HG02885 (cell line): ENCODE measurements at regions not wholly inside any gene's neighbourhood (a gene's known extent, or its start where the extent isn't known, plus 50 kb on each side); places are given as distances from the start of the nearest gene placed in this dataset.
"Not testable (repeated sequence)": the region's sequence is repeated elsewhere in the genome, so short reads cannot be mapped to it uniquely, and the experiment has no call there.

ENCODE experiments used
- ATAC-seq: cut with Tn5 transposase; IDR thresholded peaks from one replicate; pipeline ENCODE4 v1.9.1; 2021; ENCODE audit warnings: mild to moderate bottlenecking; ENCODE audit not compliant: unreplicated experiment, poor library complexity

DNA sequence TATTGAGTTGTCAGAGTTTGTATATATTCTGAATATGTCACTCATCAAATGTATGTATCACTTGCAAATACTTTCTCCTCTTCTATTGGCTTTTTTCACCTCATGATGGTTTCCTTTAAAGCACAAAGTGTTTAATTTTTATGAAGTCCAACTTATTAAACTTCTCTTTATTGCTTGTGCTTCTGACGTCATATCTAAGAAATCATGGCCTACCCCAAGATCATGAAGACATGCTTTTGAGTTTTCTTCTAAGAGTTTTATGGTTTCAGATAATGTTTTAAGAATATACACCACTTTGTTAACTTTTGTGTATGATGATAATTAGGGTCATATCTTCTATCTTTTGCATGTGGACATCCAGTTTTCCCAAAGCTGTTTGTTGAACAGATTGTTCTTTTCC, 417.2 kb upstream of the ATP10A start:
- no peak for ATAC-seq

DNA sequence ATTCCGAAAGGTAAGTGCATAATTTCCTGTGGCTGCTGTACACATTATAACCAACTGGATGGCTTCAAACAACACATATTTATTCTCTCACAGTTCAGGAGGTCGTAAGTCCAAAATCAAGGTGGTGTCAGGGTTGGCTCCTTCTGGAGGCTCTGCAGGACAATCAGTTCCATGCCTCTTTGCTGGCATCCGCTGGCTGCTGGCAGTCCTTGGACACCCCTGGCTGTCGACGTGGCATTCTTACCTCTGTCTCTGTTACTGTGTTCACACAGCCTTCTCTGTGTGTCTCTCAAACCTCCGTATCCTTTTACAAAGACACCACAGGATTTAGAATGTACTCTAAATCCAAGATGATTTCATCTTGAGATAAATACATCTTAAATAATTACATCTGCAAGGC, 398.8 kb upstream of the ATP10A start:
- no peak for ATAC-seq

DNA sequence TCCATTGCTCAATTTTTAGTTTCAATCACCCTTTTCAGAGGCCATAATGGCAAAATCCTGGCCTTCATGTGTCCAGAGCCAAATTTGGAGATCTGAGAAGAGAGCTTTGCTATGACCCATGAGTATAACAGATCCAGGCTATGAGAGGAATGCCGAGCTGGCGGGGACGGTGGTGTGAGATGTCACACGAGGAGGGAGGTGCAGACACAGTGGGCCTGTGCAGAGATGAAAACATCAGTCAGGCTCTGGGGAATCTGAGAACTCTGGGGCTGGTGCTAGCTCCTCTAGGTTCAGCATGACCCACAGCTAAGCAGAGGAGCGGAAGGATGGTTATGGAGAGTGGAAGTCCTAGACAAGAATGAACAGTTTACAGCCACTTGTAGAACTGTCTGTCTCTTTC, 398.3 kb upstream of the ATP10A start:
- no peak for ATAC-seq

DNA sequence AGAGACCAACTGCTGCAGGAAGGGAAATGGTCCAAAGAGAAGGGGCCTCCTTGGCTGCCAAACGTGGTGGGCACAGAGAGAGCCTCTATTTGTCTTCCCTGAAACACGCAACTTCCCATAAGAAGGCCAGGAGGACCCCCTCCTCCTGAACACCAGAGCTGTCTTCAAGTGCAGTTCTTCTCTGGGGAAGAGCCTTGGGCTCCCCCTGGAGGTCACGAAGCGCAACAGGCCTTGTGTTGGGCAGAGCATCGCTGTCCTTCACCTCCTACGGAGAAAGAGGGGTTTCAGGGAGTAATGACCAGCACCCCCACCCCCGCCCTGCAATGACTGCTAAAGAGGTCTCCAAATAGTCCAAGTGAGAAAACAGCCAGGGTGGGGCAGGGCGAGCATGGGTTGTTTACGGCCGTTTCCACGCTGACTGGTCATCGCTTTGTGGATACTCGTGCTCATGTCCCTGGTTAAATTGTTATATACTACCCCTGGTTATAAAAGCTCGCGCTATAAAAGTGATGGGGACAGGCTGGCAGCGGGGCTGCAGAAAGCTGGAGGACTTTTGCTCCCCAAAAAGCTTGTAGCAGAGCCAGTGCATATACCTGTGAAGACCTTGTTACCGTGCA, 397.5 kb upstream of the ATP10A start:
- ATAC-seq = no peak

DNA sequence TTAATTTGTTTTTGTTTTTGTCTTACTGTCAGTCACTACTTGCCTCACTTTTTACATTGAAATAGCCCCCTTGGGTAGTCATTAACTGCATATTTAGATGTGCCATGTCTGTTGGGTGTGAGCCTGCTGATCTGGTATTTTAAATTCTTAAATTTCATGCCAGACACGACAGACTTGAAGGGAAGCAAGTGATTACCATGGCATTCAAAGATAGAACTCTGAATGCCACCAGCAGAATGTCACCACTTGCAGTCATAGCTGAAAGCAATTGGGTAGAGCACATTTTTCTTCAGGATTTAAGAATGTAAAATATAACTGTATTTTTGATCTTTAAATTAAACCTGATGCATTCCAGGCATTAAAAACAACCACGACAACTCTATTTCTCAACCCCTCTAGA, 396.5 kb upstream of the ATP10A start:
- ATAC-seq = no peak

DNA sequence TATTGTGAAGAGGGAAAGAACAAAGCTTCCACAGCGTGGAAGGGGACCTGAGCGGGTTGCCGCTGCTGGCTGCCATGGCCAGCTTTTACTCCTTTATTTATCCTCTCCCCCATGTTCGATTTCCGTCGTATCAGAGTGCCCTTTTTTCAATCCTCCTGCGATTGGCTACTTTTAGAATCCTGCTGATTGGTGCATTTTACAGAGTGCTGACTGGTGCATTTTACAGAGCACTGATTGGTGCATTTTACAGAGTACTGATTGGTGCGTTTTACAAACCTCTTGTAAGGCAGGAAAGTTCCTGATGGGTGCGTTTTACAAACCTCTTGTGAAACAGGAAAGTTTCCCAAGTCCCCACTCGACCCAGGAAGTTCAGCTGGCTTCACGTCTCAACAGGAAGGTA, 381.7 kb upstream of the ATP10A start:
- ATAC-seq = not testable (repeated sequence)

DNA sequence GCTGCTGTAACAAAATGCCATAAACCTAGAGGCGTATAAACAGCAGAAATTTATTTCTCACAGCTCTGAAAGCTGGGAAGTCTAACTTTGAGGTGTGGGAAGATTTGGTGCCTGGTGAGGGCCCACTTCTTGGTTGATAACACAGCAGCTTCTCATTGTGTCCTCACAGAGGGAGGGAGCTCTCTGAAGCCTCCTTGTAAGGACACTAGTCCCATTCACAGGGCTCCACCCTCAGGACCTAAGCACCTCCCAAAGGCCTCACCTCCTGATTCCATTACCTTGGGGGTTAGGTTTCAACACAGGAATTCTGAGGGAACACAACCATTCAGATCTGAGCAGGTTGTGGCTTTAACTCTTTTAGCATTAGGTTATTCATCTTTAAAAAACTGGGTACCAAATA, 380.3 kb upstream of the ATP10A start:
- no peak for ATAC-seq

DNA sequence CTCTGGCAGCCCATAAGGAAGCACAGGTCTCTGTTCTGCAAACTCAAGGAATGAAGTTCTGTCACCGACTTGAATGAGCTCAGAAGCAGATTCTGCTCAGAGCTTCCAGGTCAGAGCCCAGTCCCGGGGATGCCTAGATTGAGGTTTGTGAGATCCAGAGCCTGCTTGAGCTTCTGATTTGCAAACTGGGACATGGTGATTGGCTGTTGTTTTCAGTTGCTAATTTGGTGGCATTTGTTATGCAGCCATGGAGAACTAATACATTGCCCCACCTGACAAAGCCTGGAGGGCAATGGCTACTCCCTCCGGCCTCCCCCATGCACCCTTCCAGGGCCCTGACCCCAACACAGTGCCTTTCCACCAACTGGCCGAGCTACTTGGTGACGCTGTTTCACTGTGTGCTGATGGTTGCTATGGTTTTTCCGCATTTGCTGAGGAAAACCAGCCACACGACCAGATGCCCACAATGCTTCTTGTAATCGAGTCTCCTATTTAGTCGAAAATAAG, 379.5 kb upstream of the ATP10A start:
- ATAC-seq = no peak

DNA sequence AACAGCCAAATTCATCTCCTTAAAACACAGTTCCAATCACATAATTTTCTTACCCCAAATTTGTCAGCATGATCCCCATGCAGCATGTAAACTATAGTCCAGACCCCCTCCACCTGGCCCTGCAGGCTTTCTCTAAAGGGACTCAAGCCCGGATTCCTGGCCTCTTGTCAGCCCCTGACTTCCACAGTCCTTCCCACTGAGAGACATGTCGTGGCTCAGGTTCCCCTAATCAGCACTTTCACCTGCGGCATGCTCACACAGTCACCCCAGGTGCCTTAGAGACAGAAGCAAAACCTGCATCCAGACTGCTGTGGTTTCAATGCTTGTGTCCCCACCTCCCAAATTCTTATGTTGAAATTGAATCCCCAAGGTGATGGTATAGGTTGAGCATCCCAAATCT, 372.7 kb upstream of the ATP10A start:
- ATAC-seq = no peak

DNA sequence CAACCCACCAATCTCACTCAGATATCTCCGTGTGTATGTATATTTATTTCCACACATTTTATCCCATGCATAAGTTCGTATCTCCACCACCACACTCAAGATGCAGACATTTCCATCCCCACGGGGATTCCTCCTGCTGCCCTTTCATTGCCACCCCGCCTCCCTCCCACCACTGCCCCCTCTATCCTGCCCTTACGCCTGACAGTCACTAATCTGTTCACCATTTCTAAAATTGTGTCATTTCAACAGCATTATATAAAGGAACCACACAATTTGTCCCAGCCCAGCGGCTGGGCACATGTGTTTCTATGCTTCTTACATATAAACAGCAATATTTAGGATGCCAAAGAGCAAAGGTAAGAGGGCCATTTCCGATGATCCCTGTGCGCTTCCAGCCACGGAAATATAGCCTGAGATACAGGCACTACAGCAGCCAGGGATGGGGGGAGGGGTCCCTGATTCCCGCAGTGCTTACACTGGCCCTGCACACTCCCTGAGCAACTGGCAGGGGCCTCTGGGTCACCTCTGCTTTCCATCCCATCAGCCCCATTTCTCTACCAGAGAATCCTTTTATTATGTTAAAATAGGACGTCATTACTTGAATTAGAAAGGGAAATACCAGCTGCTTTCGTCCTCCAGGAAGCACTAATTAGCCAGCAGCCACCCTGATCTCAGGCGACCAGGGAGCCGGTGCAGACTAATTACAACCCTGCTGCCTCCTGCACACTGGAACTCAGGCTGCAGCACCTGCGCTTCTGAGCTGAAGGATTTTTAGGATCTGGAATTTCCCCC, 372.0 kb upstream of the ATP10A start:
- no peak for ATAC-seq

DNA sequence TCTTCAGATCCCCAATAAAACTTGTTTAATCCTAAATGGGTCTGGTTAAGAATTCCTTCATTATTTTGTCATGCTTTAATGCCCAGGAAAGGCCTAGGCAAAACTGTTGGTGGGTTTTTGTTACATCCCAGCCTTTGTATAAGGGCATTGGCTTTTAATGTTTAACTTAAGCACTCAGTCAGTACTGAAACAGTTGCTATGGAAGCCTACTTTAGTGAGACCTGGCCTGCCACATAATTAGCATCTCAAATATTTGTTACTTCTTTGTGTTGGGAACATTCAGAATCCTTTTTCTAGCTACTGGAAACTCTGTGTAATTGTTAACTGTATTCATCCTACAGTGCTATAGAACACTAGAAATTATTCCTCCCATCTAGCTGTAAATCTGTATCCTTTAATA, 369.6 kb upstream of the ATP10A start:
- ATAC-seq = no peak

DNA sequence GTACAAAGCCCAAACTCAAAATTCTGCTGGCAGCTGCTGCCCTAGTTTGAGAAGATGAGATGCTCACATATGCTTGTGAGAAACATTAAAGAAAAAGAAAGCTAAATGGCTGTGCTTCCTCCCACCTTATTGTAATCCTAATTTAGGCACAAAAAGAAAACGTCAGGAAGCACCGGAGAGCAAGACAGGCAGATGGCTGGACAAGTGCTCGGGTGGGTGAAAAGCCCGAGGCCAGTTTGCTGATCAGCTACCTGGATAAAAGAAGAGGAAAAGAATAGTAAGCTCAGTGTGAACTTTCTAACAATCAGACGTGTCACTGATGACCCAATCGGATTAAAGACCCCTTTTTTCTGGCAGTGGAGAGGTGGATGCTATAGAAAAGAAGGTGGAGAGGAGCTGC, 368.0 kb upstream of the ATP10A start:
- ATAC-seq = no peak

DNA sequence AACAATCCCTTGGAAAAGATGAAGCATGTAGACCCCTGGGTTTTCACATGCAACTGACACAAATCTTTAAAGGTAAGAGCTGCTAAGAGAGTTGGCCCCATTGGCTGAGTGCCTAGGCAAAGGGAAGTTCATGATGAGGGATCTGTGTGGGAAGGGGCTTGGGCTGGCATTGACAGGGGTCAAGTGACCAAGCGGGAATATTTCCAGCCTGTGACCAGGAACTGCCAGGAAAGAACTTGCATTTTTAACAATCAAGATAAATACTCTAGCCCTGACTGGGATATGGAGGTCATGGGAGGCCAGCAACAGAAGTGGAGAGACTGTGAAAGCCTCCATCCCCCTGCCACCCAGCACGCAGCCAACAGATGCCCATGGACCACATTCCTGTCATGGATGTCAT, 361.1 kb upstream of the ATP10A start:
- no peak for ATAC-seq

DNA sequence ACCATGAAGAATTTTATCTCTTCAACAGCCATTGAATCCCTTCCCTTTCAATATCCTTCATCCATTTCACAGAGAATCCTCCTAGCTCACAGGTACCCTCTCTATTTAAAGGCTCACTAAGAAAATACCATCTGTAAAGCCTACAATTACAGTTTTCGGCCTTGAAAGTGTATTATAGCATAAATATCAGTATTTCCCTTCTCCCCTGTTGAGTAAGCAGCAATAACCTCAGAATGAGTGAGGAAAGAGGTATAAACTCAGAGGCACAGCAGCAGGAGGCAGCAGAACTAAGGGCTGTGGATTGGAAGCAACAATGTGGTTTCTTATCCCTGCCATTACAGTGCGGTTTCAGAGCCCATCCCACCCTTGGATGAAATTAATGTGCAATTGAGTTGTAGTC, 360.6 kb upstream of the ATP10A start:
- no peak for ATAC-seq

DNA sequence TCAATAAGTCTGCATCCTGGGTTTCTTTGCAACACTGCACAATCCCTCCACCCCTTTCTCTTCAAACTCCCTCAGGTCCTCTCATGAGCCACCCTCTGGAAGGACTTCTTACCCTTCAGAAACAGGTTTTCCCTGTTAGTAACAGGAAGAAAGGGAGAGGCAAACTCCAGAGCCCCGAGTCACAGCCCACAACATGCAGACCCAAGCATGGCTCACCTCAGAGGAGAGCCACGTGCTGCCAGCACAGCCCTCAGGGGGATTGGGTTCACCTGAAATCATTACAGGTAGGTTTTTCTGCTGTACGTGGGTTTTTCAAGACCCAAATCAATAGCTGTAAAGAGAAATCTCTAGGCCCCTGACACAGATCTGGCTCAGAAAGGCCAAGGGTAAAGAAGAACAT, 359.7 kb upstream of the ATP10A start:
- ATAC-seq = no peak

DNA sequence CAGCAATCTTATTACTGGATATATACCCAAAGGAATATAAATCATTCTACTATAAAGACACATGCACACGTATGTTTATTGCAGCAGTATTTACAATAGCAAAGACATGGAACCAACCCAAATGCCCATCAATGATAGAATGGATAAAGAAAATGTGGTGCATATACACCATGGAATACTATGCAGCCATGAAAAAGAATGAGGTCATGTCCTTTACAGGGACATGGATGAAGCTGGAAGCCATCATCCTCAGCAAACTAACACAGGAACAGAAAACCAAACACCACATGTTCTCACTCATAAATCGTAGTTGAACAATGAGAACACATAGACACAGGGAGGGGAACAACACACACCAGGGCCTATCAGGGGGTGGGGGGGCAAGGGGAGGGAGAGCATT, 353.9 kb upstream of the ATP10A start:
- ATAC-seq = not testable (repeated sequence)

DNA sequence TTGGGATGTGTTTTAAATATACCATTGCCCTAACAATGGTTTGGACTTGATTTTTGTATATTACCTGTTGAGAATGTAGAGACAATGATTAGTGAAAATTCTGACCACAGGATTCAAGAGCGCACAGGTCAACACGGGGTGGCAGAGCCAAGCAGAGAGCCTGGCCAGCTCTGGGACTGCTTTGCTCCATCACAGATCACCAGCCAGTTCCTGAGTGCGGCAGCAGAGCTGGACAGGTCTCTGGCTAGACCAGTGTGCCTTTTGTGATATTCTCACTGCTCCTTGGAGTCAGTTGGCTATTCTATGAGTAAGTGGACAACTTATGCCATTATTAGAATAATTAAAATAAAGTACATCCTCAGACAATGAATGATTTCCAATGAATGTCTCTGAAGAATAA, 351.2 kb upstream of the ATP10A start:
- ATAC-seq = no peak

DNA sequence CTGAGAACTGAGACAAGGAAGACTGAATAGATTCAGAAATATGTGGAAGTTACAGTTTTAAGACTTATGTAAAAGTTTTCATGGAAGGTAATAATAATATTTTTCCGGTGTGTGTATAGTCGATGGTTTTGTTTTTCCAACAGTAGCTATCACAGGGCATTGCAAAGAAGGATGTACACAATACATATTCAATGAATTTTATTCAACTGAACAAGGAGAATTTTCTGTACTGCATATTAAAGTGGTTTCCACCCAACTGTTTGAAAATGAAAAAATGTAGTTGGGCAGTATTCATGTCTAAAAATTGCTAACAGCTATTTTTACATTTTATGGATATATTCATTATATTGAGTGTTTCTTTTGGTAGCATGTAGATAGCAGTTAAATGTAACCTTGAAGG, 350.3 kb upstream of the ATP10A start:
- no peak for ATAC-seq

DNA sequence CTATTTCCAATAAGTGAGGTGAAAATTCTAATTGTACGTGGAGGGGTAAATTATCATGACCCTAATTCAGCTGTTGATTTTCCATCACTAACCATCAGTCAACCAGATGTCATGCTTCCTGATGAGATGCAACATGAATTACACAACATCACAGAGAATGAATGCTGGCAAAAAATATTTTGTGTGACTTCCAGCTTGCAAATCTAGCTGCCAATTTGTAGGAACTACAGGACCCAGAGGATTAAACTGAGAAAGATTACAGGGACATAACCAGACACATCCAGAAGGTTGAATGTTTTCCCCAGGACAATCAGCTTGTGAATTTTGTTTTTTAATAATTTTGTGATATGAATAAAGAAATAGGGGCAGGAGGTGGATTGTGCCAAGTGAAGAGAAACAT, 349.0 kb upstream of the ATP10A start:
- no peak for ATAC-seq

DNA sequence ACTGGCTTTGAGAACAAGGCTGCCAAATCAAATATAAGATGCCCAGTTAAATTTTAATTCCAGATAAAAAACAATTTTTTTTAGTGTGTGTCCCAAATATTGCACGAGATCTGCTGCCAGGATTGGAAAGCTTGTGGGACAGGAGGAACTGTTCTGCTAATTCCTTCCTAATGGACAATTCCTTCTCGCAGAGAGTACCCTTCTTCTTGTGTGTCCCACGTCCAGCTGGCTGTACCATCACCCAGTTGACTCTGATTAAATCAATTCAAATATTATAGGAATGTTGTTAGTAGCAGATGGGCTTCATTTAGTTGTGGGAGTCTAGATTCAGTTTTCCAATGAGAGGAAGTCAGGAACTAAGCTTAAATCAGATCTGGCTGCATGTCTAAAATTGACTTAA, 347.9 kb upstream of the ATP10A start:
- ATAC-seq = no peak

DNA sequence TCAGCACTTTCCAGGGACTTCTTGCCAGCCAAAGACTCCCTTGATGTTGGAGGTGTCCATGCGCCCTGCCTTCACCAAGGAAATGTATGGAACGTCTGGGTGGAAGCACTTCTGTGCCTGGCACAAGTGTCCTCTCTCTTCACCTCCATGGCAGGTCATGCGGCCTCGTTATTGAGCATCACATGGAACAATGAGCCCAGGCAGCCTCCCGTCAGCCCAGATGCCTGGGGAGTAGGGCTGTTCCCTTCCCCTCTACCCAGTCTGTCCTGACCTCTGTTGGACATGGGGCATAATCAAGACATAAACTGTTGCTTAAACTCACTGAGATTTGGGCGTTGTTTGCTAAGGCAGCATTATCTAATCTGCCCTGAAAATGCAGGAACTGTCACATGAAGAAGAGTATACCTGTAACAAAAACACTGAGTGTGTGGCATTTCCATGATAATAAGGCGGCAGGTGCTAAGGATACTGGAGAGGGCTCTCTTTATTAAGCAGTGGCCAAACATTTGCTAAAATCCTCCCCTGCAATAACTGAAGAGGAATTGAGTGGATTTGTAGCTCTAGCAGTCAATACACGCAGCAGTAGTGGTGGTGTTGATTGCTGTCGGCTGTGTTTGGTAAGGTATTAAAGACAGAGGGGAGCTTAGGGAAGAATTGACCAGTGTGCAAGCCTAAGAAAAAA, 338.2 kb upstream of the ATP10A start:
- ATAC-seq = no peak

DNA sequence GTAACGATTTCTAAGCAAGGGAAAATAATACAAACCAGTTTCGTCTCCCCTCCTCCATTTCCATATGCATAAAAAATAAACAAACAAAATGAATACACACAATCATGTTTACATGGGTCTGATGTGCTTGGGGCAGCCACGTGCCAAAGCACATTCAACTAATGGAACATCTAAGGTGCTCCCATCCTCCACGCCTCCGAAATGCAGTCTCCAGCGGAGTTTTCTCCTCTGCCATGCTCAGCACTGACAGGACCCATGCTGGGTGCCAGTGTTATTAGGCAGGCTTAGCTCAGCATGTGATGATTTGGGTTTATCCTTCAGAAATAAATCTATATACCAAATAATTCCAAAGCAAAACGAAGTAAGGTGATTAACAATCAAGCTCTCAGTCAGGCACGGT, 337.3 kb upstream of the ATP10A start:
- no peak for ATAC-seq
